NCI-H1930 (cell line): ENCODE measurements at regions not wholly inside any gene's neighbourhood (a gene's known extent, or its start where the extent isn't known, plus 50 kb on each side); places are given as distances from the start of the nearest gene placed in this dataset.

ENCODE experiments used
- DNase-seq, 2 experiments: peaks; one replicate each; lab custom pipeline; 2025; lab: John Stamatoyannopoulos, UW

- DNase-seq, result no peak
Measured at GRCh38 chr5:24368115-24368514, 276.7 kb downstream of the CDH10 start.

- DNase-seq, result no peak
Measured at GRCh38 chr5:24376210-24376609, 268.6 kb downstream of the CDH10 start.

- no peak for DNase-seq
Measured at GRCh38 chr5:24376616-24377015, 268.2 kb downstream of the CDH10 start.

- DNase-seq, result no peak
Measured at GRCh38 chr5:24381861-24382489, 262.8 kb downstream of the CDH10 start.

- no peak for DNase-seq
Measured at GRCh38 chr5:24385070-24385469, 259.7 kb downstream of the CDH10 start.

GRCh38 chr5:24385617-24386016 is 259.2 kb downstream of the CDH10 start:
- DNase-seq, result no peak

- DNase-seq, result no peak
Measured at GRCh38 chr5:24388448-24388847, 256.3 kb downstream of the CDH10 start.

- DNase-seq, result no peak
Measured at GRCh38 chr5:24389968-24390367, 254.8 kb downstream of the CDH10 start.

GRCh38 chr5:24391816-24392215 is 253.0 kb downstream of the CDH10 start:
- DNase-seq, result no peak

- no peak for DNase-seq
Measured at GRCh38 chr5:24397601-24398000, 247.2 kb downstream of the CDH10 start.

- DNase-seq, result no peak
Measured at GRCh38 chr5:24401773-24402172, 243.0 kb downstream of the CDH10 start.

GRCh38 chr5:24407466-24407865 is 237.3 kb downstream of the CDH10 start:
- no peak for DNase-seq

GRCh38 chr5:24428345-24428744 is 216.4 kb downstream of the CDH10 start:
- no peak for DNase-seq

- DNase-seq, result no peak
Measured at GRCh38 chr5:24433555-24433954, 211.2 kb downstream of the CDH10 start.
